ENCODE measurements at regions not wholly inside any gene's neighbourhood (a gene's known extent, or its start where the extent isn't known, plus 50 kb on each side); places are given as distances from the start of the nearest gene placed in this dataset.
A peak's percentile ranks its signal among the peaks of the same experiment; 100 is the strongest.
"Not testable (repeated sequence)": the region's sequence is repeated elsewhere in the genome, so short reads cannot be mapped to it uniquely, and the experiment has no call there.

DNA sequence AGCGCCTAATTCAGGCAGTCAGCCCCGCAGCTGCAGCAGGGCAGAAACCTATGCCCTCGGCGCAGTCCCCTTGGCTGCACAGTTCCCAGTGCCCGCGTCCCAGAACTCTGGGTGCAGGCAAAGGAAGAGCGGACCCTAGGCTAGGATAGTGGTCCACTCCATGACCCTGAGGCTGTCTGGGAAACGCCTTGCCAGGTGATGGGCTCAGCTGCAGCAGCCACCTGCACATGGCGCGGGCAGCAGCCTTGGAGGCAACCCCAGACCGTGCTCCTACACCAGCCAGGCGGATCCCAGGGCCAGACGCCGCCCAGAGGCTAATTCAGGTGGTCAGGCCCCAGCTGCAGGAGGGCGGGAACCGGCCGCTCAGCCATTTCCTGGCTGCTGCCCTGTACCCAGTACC, 83.0 kb downstream of the POTEC start:
- intact Hi-C loops (cut with DNase I); DNase-seq; ATAC-seq (ENCODE audit: poor library complexity): not testable (repeated sequence)

DNA sequence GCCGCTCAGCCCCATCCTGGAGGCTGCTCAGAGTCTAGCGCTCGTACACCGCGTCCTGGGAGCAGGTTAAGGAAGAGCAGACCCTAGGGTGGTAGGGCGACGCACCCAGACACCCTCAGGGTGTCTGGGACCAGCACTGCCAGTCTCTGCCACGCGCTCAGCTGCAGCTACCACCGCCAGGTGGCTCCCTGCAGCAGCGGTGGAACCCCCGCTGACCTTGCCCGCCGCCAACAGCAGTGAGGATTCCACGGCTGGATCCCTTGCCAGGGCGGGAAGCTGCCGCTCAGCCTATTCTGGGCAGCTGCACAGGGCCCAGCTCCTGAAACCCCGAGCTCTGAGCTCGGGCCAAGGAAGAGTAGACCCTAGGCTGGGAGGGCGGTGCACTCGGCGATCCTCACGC, 83.6 kb downstream of the POTEC start:
- DNase-seq; ATAC-seq (ENCODE audit: poor library complexity); intact Hi-C loops (cut with DNase I): not testable (repeated sequence)

DNA sequence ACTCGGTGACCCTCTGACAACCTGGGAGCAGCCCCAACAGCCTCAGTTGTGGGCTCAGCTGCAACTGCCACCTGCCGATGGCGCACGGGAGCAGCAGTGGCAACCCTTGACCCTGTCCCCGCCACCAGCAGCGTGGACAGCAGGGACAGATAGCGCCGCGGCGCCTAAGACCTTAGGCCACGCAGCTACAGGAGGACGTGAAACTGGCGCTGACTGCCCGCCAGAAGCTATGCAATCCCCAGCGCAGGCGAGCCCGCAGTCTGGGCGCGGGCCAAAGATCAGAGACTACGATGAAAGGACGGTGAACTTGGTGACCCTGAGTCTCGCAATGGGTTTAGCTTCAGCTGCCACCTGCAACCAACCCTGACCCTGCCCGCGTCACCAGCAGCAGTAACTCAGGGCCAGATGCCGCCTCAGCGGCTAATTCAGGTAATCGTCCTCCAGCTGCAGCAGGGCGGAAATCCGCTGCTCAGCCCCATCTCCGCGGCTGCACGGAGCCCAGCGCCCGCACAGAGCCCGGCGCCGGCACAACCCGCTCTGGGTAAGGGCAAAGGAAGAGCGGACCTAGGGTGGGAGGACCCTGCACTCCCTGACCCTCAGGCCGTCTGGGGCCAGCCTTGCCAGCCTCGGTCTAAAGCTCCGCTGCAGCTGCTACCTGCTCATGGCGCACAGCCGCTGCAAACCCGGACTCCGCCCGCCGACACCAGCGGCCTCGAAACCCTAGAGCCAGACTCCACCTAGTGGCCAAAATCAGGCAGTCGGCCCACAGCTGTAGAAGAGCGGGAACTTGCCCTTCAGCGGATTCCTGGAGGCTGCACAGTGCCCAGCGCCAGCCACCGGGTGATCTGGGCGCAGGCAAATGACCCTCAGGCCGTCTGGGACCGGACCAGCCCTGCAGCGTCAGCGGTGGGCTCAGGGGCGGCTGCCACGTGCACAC, 85.1 kb downstream of the POTEC start:
- intact Hi-C loops (cut with DNase I); ATAC-seq (ENCODE audit: poor library complexity): not testable (repeated sequence)
- DNase-seq, result peak; percentile 75

DNA sequence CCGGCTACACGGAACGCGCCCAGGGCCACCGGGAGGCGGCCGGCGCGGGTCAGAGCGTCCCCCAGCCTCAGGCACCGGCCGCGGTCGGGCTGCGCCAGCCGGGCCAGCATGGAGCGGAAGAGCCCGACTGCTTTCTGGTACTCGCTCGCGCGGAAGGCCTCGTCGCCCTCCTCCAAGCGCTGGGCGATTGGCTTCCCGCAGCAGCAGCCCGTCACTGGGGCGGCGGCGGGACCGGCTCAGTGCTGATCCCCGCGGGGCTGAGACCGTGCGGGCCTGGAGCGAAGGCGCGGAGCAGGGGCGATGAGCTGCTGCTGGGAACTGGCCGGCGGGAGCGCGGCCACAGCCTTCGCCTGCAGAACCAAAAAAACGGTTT, 92.8 kb downstream of the POTEC start:
- intact Hi-C loops (cut with DNase I); ATAC-seq (ENCODE audit: poor library complexity); DNase-seq: not testable (repeated sequence)

DNA sequence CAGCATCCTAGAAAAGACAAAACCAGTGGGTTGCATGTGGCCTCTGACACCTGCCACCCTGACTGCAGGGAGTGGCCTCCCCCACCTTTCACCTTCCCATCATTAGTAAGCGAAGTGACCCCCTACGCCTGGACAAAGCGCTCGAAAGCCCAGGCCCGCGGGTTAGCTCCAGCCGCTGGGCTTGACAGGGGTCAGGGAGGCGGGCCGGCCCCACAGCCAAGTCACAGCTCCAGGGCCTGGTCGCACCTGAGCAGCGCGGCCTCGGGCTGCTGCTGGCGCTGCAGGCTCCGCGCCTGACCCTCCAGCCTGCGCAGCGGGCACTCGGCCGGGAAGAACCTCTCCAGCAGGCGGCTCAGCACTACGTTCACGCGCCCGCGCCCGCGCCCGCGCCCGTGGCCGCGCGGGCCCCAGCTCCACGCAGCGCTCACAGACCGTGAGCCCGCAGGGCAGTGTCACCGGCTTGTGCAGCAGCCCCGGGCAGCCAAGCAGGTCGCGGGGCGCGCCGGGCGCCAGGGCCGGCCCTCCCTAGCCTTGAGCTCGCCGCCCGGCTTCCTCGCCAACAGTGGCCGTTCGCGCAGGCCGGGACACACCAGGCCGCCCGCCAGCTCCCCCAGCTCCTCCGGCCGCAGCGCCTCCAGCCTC, 93.3 kb downstream of the POTEC start:
- not testable (repeated sequence) for DNase-seq; ATAC-seq (ENCODE audit: poor library complexity)

DNA sequence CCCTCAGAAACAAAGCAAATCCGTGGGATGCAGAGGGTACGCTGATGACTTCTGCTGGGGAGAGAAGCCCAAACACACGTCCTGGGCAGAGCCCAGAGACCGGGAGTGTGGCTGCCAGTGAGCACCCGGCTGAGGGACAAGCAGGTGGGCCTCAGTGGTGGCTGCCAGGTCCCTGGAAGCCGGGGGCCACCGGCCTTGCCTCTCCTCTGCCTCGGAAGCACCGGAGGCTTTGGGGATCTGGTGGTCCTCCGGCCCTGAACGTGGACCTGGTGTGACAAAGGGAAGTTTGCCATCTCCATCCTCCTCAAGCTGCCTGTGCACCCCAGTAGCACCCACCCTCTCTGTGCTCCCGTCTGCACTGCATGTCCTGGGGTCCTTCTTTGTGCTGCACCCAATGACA, 94.3 kb downstream of the POTEC start:
- ATAC-seq (ENCODE audit: poor library complexity); intact Hi-C loops (cut with DNase I); DNase-seq: not testable (repeated sequence)

More for the DNA sequence above, 93.3 kb downstream of the POTEC start:
- intact Hi-C loops (cut with DNase I), result not testable (repeated sequence)

DNA sequence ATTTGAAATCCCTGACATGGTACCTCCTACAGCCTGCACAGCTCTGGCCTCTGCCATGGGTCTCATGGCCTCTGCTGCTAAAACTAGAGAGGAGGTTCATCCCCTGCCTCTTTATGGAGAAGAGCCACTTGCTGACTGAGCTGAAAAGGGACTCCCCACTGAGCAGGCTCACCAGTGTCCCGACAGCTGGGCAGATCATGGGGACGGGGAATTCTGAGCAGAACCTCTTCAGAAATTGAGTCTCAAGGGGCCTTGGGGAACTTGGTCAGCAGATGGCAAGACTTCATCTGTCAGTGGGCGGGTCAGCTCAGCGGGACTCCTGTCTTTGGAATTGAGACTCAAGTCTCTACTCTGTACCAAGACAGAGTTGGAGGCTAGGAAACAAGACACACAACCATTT, 95.7 kb downstream of the POTEC start:
- DNase-seq; intact Hi-C loops (cut with DNase I); ATAC-seq (ENCODE audit: poor library complexity): not testable (repeated sequence)

DNA sequence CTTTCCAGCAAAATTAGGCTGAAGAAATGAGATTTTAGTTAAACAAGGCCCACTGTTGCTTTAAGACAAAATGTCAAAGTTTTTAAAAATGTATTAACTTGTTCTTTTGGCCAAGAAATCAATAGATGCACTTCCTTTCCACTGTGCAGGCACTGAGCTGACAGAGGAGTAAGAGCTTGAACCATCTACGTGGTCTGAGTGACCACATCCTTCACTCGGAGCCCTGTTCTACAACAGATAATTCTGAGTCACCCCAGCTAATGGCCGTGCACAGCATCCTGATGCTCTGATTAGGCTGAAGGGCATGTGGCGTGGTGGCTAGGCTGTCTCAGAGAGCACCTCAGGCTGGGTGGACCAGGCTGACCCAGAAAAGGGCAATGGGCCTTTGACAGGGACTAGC, 107.9 kb downstream of the POTEC start:
- DNase-seq; intact Hi-C loops (cut with DNase I); ATAC-seq (ENCODE audit: poor library complexity): not testable (repeated sequence)

DNA sequence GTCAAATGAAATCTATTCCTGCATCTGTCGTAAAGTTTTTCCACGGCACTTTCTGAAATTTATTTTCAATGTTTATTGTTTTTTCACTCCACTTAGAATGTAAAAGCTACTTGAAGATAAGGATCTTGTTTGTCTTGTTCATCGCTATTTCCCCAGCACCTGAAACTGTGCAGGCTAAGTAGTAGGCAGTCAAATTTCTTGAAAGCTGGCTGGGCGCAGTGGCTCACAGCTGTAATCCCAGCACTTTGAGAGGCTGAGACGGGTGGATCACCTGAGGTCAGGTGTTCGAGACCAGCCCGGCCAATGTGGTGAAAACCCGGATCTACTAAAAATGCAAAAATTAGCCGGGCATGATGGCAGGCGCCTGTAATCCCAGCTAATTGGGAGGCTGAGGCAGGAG, 111.0 kb downstream of the POTEC start:
- ATAC-seq (ENCODE audit: poor library complexity); intact Hi-C loops (cut with DNase I); DNase-seq: not testable (repeated sequence)

DNA sequence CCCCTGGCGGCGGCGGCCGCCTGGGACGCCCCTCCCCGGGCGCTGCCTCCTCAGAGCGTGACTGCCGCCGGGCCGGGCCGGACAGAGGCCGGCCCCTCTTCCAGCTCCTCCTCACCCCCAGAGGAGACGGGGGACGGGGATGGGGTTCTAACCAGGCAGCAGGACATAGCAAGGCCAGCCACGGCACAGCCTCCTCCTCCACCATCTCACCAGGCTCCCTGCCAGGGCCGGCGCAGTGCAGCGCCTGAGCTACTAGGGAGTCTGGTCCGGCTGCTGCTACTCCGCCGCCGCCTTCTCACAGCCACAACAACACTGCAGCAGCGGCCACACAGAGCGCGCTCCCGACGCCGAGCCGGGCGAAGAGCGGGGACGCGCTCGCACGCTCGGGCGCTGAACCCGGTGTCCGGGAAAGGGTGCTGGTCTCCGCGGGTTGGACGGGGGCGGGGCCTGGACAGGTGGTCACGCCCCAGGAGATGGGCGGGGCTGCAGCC, 112.3 kb downstream of the POTEC start:
- ATAC-seq (ENCODE audit: poor library complexity); intact Hi-C loops (cut with DNase I): not testable (repeated sequence)
- DNase-seq, result peak; percentile 73

DNA sequence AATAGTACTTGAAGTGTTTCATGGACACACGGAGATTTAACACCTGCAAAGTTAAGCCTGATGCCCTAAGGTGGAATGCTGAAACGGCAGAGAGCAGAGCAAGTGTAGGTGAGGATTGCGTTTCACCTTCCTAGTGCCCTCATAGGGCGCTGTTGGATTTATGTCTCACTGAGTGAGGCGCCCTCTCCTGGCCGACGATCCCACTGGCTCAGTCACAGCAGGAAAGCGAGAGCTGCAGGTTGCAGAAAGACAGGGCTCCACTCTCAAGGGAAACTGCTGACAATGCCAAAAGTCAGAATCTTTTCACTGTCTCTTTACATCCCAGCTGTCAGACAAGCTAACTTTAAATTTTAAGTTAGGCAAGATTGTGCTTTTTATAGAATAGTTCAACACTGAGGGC, 127.6 kb downstream of the POTEC start:
- DNase-seq; ATAC-seq (ENCODE audit: poor library complexity); intact Hi-C loops (cut with DNase I): not testable (repeated sequence)

DNA sequence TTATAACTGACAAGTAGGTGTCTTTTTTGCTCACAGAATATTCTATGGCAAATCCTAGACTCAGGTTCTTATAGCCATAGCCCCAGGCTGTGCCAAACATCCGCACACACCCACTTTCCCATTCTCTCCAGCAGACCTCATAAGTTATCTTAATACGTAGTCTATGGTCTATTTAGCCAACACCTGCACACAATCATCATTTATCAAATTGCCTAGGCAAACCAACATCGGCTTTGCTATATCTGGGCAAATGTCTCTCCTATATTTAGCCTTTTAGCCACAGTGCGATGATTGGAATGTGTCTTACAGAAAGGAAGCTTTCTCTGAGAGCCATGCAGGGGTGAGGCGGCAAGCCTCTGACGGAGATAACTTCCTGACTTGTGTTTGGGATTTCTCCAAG, 128.0 kb downstream of the POTEC start:
- intact Hi-C loops (cut with DNase I); ATAC-seq (ENCODE audit: poor library complexity); DNase-seq: not testable (repeated sequence)

DNA sequence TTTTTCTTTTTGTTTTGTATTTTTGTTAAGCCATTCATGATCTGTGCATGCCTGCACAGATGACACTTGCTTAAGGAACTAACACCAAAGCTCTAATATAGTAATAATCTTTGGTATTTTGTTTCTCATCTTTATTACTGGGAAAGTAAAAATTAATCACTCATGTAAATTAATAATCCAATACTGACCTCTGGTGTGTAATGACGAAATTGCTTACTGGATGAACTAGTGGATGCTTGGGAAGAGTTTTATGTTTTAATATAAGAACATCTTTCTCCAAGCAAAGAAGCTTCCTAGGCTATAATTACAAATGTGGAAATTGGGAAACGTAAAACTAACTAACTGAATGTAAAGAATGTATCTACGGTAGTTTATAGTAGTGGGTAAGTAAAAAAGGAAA, 147.9 kb downstream of the POTEC start:
- intact Hi-C loops (cut with DNase I); DNase-seq; ATAC-seq (ENCODE audit: poor library complexity): not testable (repeated sequence)

DNA sequence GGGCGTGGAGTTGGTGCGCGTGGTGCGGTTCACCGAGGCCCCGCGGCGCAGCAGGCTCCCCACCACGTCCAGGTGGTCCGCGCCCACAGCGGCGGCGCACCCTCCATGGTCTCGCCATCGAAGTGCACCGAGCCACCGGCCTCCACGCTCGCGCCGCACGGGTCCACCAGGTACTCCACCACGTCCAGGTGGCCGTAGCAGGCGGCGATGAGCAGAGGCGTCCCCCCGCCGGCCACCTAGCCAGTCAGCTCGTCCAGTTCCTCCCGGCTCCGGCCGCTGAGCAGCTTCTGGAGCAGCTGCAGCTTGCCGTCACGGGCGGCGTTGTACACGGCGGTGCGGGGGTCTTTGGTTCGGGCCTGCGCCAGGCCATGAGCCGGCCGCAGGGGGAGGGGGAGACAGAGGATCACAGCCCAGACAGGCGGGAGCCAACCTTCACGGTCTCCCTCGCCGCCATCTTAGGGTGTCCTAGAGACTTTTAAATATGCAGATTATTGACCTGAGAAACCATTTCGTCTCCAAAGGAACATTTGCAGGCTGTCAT, 149.8 kb downstream of the POTEC start:
- ATAC-seq (ENCODE audit: poor library complexity); DNase-seq; intact Hi-C loops (cut with DNase I): not testable (repeated sequence)

DNA sequence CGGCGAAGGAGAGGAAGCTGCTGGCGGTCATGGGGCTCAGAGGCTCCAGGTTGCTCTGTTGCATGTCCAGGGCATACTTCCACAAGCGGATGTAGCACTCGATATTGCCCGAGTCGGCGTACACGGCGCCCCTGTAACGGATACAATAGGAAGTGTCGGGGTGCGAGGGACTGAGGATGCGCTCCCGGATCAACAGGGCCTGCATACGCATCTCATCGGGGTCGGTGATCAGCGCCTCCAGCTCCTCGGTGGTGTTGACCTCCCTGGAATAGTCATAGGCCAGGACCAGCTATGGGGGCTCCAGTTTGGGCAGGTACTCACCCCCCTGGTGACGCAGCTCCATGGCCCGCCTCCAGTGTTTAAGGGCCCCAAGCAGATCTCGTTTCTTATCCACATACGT, 150.8 kb downstream of the POTEC start:
- intact Hi-C loops (cut with DNase I); ATAC-seq (ENCODE audit: poor library complexity): not testable (repeated sequence)

DNA sequence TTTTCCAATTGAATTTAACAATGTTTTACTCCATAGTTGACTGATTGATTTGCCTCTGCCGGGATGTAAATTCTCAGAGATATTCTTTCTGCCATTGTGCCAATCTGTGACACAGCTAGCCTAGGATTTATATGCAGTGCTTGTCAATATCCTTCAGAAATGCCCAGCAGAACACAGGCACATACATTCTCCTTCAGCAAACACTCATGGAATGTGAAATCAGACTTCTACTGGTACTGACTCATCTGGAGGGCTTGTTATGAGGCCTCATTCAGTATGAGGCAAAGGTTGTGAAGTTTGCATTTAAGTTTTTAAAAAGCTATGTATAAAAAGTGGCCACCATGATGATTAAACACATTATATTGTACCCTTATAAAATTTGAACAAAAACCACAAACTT, 158.4 kb downstream of the POTEC start:
- DNase-seq; intact Hi-C loops (cut with DNase I); ATAC-seq (ENCODE audit: poor library complexity): not testable (repeated sequence)

More for the DNA sequence above, 150.8 kb downstream of the POTEC start:
- not testable (repeated sequence) for DNase-seq

DNA sequence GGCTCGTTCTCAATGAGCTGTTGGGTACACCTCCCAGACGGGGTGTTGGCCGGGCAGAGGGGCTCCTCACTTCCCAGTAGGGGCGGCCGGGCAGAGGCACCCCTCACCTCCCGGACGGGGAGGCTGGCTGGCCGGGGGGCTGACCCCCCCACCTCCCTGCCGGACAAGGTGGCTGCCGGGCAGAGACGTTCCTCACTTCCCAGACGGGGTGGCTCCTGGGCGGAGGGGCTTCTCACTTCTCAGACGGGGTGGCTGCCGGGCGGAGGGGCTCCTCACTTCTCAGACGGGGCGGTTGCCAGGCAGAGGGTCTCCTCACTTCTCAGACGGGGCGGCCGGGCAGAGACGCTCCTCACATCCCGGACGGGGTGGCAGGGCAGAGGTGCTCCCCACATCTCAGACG, 160.7 kb downstream of the POTEC start:
- DNase-seq; ATAC-seq (ENCODE audit: poor library complexity); intact Hi-C loops (cut with DNase I): not testable (repeated sequence)

DNA sequence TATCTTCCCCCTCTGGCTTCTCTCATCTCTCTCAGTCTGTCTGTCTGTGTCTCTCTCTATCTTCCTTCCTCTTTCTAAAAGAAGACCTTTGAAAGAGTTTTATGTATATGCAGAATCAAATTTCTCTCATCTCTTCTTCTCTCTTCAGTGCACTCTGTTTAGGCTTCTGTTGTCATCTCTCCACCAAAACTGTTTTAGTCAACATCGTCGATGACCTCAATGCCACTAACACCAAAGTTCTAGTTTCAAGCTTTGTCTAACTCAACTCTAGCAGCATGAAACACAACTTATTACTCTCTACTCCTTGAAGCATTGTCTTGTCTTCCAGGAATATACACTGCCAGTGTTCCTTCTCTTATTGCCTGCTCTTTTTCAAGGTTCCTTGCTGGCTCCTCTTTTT, 163.9 kb downstream of the POTEC start:
- ATAC-seq (ENCODE audit: poor library complexity); intact Hi-C loops (cut with DNase I): not testable (repeated sequence)

DNA sequence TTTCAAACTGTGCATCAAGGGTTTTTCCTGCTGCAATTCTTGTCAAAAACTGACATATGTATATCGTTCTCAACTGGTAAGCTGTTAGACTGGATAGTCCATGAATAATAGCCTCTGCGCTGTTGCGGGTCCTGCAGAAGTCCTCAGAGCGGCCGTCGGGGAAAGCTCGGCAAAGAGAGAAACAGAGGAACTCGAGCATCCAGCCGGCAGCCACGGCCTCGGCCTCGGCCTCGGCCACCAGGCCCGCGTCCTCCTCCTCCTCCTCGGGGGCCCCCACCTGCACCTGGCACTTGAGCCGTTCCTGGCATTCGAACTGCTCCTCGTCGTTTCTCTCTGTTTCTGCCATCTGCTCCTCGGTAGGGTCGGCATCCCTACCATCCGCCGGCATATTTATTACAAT, 165.0 kb downstream of the POTEC start:
- ATAC-seq (ENCODE audit: poor library complexity); intact Hi-C loops (cut with DNase I); DNase-seq: not testable (repeated sequence)

More for the DNA sequence above, 163.9 kb downstream of the POTEC start:
- DNase-seq, result not testable (repeated sequence)
